Stomach (tissue), 4 donors: ENCODE measurements at regions not wholly inside any gene's neighbourhood (a gene's known extent, or its start where the extent isn't known, plus 50 kb on each side); places are given as distances from the start of the nearest gene placed in this dataset.

Source experiments
- CTCF ChIP-seq, 7 experiments: fragments of 450-650 bp in 4 of 7; fragments of 200-600 bp in 3 of 7; sonication (generic) in 3 of 7; IDR thresholded peaks; one replicate each; pipeline ENCODE4 v1.5.1; 2016 to 2019; ENCODE audit warnings: antibody characterized with exemption in 7 of 7, control low read depth in 2 of 7, mild to moderate bottlenecking in 1 of 7
- EP300 ChIP-seq: sonication (generic); formaldehyde crosslinking; IDR thresholded peaks from one replicate; pipeline ENCODE4 v1.6.1; 2017; ENCODE audit warnings: antibody characterized with exemption
- POLR2A ChIP-seq, 4 donors: fragments of 450-650 bp; IDR thresholded peaks; one replicate each; pipeline ENCODE4 v1.6.1; 2016; ENCODE audit warnings: antibody characterized with exemption in 4 of 4, control low read depth in 2 of 4, mild to moderate bottlenecking in 1 of 4, moderate library complexity in 1 of 4
- POLR2AphosphoS5 ChIP-seq, 3 donors: sonication (generic); formaldehyde crosslinking; IDR thresholded peaks; one replicate each; pipeline ENCODE4 v1.6.1; 2016; ENCODE audit warnings: antibody characterized with exemption in 3 of 3

GRCh38 chr11:32305460-32305859, 129.9 kb downstream of the WT1 start:
- TF ChIP-seq CTCF (IDR thresholded peaks at IDR 0.05) = no peak
- no peak for TF ChIP-seq POLR2A (IDR thresholded peaks at IDR 0.05)
- no peak for TF ChIP-seq POLR2AphosphoS5 (IDR thresholded peaks at IDR 0.05)
- no peak for TF ChIP-seq EP300
